ENCODE measurements at regions not wholly inside any gene's neighbourhood (a gene's known extent, or its start where the extent isn't known, plus 50 kb on each side); places are given as distances from the start of the nearest gene placed in this dataset.

DNA sequence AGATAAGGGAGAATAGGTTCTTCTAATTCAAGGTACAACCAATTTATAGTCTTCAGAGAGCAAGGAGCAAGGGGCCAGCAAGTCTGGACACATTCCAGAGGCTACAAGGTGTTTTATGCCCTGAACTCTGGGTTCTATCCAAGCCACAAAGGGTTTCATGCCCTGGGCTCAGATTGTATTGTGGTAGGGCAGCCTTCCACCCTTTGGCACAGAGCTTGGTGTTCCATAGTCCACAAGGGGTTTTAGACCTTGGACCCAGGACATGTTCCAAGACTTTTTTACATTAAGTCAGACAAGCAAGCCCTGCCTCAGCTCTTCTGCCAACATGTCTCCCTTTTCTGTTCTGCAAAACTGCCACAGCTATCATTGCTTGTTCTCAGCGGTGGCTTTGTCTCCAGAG lies 90.8 kb upstream of the TMSB4Y start:
- TF ChIP-seq TAF1 (IDR thresholded peaks at IDR 0.05; ENCODE audit: low read depth, low read length) (no peak), ASH2L (IDR thresholded peaks at IDR 0.05; ENCODE audit: low read length) (no peak), POLR2AphosphoS5 (IDR thresholded peaks at IDR 0.05; ENCODE audit: low read depth, low read length) (no peak), SAP30 (IDR thresholded peaks at IDR 0.05; ENCODE audit: insufficient read depth, insufficient replicate concordance, low read length) (no peak), CEBPB (IDR thresholded peaks at IDR 0.05; ENCODE audit: low read depth, low read length) (no peak), SP2 (IDR thresholded peaks at IDR 0.05; ENCODE audit: low read length) (no peak), JUN (IDR thresholded peaks at IDR 0.05; ENCODE audit: low read depth, low read length) (no peak)
- TF ChIP-seq, protein P1, sequence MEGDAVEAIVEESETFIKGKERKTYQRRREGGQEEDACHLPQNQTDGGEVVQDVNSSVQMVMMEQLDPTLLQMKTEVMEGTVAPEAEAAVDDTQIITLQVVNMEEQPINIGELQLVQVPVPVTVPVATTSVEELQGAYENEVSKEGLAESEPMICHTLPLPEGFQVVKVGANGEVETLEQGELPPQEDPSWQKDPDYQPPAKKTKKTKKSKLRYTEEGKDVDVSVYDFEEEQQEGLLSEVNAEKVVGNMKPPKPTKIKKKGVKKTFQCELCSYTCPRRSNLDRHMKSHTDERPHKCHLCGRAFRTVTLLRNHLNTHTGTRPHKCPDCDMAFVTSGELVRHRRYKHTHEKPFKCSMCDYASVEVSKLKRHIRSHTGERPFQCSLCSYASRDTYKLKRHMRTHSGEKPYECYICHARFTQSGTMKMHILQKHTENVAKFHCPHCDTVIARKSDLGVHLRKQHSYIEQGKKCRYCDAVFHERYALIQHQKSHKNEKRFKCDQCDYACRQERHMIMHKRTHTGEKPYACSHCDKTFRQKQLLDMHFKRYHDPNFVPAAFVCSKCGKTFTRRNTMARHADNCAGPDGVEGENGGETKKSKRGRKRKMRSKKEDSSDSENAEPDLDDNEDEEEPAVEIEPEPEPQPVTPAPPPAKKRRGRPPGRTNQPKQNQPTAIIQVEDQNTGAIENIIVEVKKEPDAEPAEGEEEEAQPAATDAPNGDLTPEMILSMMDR (IDR thresholded peaks at IDR 0.05; ENCODE audit: control extremely low read depth in 1 of 3, insufficient read depth in 1 of 3, low read depth in 1 of 3, low read length in 3 of 3): no peak
